ENCODE measurements at regions not wholly inside any gene's neighbourhood (a gene's known extent, or its start where the extent isn't known, plus 50 kb on each side); places are given as distances from the start of the nearest gene placed in this dataset.
"Not testable (repeated sequence)": the region's sequence is repeated elsewhere in the genome, so short reads cannot be mapped to it uniquely, and the experiment has no call there.

- no peaks in the 10 kb centered on the region for H3K4me1 Mint-ChIP-seq (ENCODE audit: low read depth)
- no peak for DNase-seq
- TF ChIP-seq CTCF (IDR thresholded peaks at IDR 0.05) = no peak
- H3K9me3 Mint-ChIP-seq = peaks cover 31% of the 10 kb centered on the region
- no peak overlapping the region for H3K27ac Mint-ChIP-seq
- no peaks in the 10 kb centered on the region for H3K36me3 Mint-ChIP-seq (ENCODE audit: low read depth)
- H3K27me3 Mint-ChIP-seq (ENCODE audit: insufficient read depth) = no peaks in the 10 kb centered on the region; the same call in 1 of the 2 replicates
- no peak overlapping the region for H3K4me3 Mint-ChIP-seq
Observed at GRCh38 chr5:17966640-17967402, 332.6 kb downstream of the TAF11L14 start.

DNA sequence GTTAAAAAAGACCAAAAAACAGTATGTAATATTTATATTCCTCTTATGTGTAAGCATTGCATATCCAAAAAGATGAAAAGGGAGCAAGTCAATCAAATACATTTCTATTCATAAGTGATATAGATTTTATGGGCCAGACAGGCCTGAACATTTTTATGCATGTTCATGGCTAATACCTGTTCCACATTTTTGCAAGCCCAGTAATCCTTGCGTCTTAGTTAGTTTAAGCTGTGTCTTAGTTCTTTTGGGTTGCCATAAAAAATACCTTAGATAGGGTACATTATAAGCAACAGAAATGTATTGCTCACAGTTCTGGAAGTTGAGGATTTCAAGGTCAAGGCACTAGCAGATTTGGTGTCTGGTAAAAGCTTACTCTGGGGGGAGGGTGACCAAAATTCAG, 342.1 kb downstream of the TAF11L14 start:
- H3K27ac Mint-ChIP-seq = no peak overlapping the region
- no peaks in the 10 kb centered on the region for H3K36me3 Mint-ChIP-seq (ENCODE audit: low read depth)
- H3K4me3 Mint-ChIP-seq = no peak overlapping the region
- no peak for TF ChIP-seq CTCF (IDR thresholded peaks at IDR 0.05)
- H3K27me3 Mint-ChIP-seq (ENCODE audit: insufficient read depth) = no peaks in the 10 kb centered on the region
- peaks cover 8% of the 10 kb centered on the region; the same call in 1 of the 2 replicates for H3K9me3 Mint-ChIP-seq
- no peaks in the 10 kb centered on the region for H3K4me1 Mint-ChIP-seq (ENCODE audit: low read depth)
- DNase-seq = no peak

GRCh38 chr5:17978954-17979353, 344.7 kb downstream of the TAF11L14 start:
- DNase-seq = no peak
- Mint-ChIP-seq H3K4me1 (ENCODE audit: low read depth) (no peaks in the 10 kb centered on the region), H3K9me3 (peaks cover 8% of the 10 kb centered on the region; the same call in 1 of the 2 replicates), H3K27ac (no peak overlapping the region), H3K27me3 (ENCODE audit: insufficient read depth) (no peaks in the 10 kb centered on the region), H3K36me3 (ENCODE audit: low read depth) (no peaks in the 10 kb centered on the region), H3K4me3 (no peak overlapping the region)
- no peak for TF ChIP-seq CTCF (IDR thresholded peaks at IDR 0.05)

DNA sequence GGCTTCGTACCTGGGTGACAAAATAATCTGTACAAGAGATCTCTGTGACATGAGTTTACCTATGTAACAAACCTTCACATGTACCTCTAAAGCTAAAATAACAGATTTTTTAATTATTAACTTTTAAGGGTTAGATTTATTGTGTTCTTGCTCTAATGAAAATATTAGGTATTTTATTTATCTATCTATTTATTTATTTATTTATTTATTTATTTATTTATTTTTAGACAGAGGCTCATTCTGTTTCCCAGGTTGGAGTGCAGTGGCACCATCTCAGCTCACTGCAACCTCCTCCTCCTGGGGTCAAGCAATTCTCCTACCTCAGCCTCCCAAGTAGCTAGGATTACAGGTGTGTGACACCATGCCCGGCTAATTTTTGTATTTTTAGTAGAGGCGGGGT, 348.4 kb downstream of the TAF11L14 start:
- not testable (repeated sequence) for H3K27me3 Mint-ChIP-seq (ENCODE audit: insufficient read depth); H3K4me3 Mint-ChIP-seq; DNase-seq; H3K27ac Mint-ChIP-seq; H3K4me1 Mint-ChIP-seq (ENCODE audit: low read depth); H3K36me3 Mint-ChIP-seq (ENCODE audit: low read depth); H3K9me3 Mint-ChIP-seq

DNA sequence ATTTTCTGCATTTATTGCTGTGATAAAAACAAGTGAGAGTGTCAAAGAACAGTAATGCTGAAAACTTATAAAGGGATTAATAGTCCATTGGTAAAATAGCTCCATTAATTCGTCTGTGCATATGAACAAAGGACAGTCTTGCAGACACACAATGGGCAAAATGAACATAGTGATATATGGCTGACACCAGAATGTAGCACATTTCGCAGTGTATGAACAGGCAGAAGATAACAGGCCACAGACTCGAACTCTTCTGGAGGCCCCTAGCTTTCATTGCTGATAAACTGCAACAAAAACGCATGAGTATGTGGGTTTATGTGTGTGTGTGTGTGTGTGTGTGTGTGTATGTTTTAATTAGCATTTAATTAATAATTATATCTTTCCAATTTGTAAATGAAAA, 354.8 kb downstream of the TAF11L14 start:
- Mint-ChIP-seq H3K27ac (no peak overlapping the region), H3K4me1 (ENCODE audit: low read depth) (no peaks in the 10 kb centered on the region)

More for the DNA sequence above, 354.8 kb downstream of the TAF11L14 start:
- DNase-seq = no peak
- Mint-ChIP-seq H3K27me3 (ENCODE audit: insufficient read depth) (no peaks in the 10 kb centered on the region), H3K36me3 (ENCODE audit: low read depth) (no peaks in the 10 kb centered on the region), H3K9me3 (peaks cover 4% of the 10 kb centered on the region), H3K4me3 (no peak overlapping the region)
- no peak for TF ChIP-seq CTCF (IDR thresholded peaks at IDR 0.05)
